CD4-positive, alpha-beta T cell (primary cell): ENCODE measurements at regions not wholly inside any gene's neighbourhood (a gene's known extent, or its start where the extent isn't known, plus 50 kb on each side); places are given as distances from the start of the nearest gene placed in this dataset.
"Not testable (repeated sequence)": the region's sequence is repeated elsewhere in the genome, so short reads cannot be mapped to it uniquely, and the experiment has no call there.

Experiments used
- ATAC-seq: fragments of 200-7000 bp; cut with Tn5 transposase; one replicate; pipeline ENCODE4 v1.10.0; 2022; ENCODE audit warnings: mild to moderate bottlenecking; ENCODE audit not compliant: poor library complexity
- CTCF ChIA-PET: fragments of 350-600 bp; sonication (Branson Sonifier 250); formaldehyde crosslinking; loops from one replicate; lab custom pipeline; 2021; ENCODE audit warnings: antibody characterized with exemption, inconsistent platforms; lab: Charles Lee
- POLR2A ChIA-PET: fragments of 350-600 bp; sonication (Branson Sonifier 250); formaldehyde crosslinking; loops from one replicate; lab custom pipeline; 2021; ENCODE audit warnings: antibody characterized with exemption, inconsistent platforms; lab: Charles Lee
- DNase-seq, 14 experiments: peaks; one replicate each; pipeline ENCODE4 v3.0.0-alpha.2; 2013 to 2020; ENCODE audit warnings: mixed read lengths in 2 of 14
- H3K27ac ChIP-seq, 2 donors: one replicate each; pipeline versions ENCODE4 v1.5.1 to v1.7.0; 2013; ENCODE audit warnings: low read length in 2 of 2, low read depth in 1 of 2, mild to moderate bottlenecking in 1 of 2
- H3K27me3 ChIP-seq, 2 experiments: 1 replicate in 1 of 2; 2 replicates in 1 of 2; pipeline versions ENCODE4 v1.6.1 to v1.7.0; 2013; ENCODE audit warnings: low read length in 2 of 2, control low read depth in 1 of 2, mild to moderate bottlenecking in 1 of 2, moderate library complexity in 1 of 2; ENCODE audit not compliant: insufficient read depth in 2 of 2, control insufficient read depth in 1 of 2
- H3K36me3 ChIP-seq: one replicate; pipeline ENCODE4 v1.6.1; 2013; ENCODE audit warnings: low read length, control low read depth; ENCODE audit not compliant: insufficient read depth
- H3K4me1 ChIP-seq: one replicate; pipeline ENCODE4 v1.6.1; 2013; ENCODE audit warnings: low read length, control low read depth; ENCODE audit not compliant: insufficient read depth
- H3K4me3 ChIP-seq: one replicate; pipeline ENCODE4 v1.5.1; 2013; ENCODE audit warnings: mild to moderate bottlenecking, low read length, moderate library complexity
- H3K9me3 ChIP-seq, 2 experiments: 1 replicate in 1 of 2; 2 replicates in 1 of 2; pipeline versions ENCODE4 v1.6.1 to v1.7.0; 2013; ENCODE audit warnings: low read length in 2 of 2, mild to moderate bottlenecking in 2 of 2, control low read depth in 1 of 2, moderate library complexity in 1 of 2; ENCODE audit not compliant: control insufficient read depth in 1 of 2, insufficient read depth in 1 of 2
- H3K27ac Mint-ChIP-seq: one replicate; pipeline ENCODE4 v1.8.0; 2020; ENCODE audit warnings: mixed read lengths
- H3K27me3 Mint-ChIP-seq: one replicate; pipeline ENCODE4 v1.8.0; 2021; ENCODE audit warnings: mixed read lengths
- H3K36me3 Mint-ChIP-seq: one replicate; pipeline ENCODE4 v1.8.0; 2021; ENCODE audit warnings: low read depth, mixed read lengths
- H3K4me1 Mint-ChIP-seq: one replicate; pipeline ENCODE4 v1.8.0; 2021; ENCODE audit warnings: low read depth, mixed read lengths
- H3K4me3 Mint-ChIP-seq: one replicate; pipeline ENCODE4 v1.8.0; 2020; ENCODE audit warnings: mild to moderate bottlenecking, mixed read lengths
- H3K9me3 Mint-ChIP-seq: one replicate; pipeline ENCODE4 v1.8.0; 2020; ENCODE audit warnings: mixed read lengths
- CTCF ChIP-seq: fragments of 200-600 bp; IDR thresholded peaks from one replicate; pipeline ENCODE4 v1.8.0; 2022; ENCODE audit warnings: antibody characterized with exemption, mild to moderate bottlenecking
- intact Hi-C, 2 experiments: fragments of 100-400 bp; cut with DNase I in 1 of 2; cut with micrococcal nuclease in 1 of 2; formaldehyde crosslinking; loops; one replicate each; pipeline versions ENCODE4 v1.15.1 to v1.9.0; 2023 to 2025; cut with DNase I, micrococcal nuclease

DNA sequence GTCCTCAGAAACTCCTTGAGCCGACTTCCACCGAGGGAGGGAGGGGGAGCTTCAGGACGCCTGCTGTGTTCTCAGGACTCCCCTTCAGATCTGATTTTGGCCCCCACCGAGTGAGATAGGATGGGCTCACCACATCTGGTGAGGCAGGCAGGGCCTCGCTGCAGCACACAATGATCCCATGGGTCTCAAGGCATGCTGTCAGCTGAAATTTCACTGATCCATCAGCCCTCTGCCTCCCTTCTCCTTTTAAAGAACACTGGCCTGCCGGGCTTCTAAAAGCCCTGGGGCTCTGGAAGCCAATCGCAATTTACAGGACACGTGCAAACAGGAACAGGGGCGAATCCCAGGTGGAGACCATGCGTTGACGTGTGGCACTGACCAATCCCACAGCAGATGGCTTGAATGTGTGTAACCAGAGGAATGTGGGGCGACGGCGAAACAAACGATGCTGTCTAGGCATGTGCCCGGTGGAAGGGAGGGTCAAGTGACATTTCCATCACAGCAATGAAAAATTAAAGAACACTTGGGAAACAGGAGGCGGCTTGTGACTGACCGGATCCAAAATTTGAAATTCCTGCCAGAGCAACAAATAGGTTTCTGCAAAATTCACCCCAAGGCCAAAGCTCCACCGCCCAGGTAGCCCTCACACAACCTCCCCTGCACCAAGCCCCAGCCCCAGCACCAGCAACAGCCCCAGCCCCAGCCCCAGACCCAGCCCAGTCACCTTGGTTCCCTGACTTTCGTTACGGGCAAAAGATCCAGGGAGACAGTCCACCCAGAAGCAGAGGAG lies 167.1 kb upstream of the ZNF337 start:
- no peaks in the 10 kb centered on the region for H3K36me3 Mint-ChIP-seq
- DNase-seq = peak in 1 of 14 experiments; percentile 15
- H3K4me3 ChIP-seq = peak overlapping the region; percentile 45
- peaks cover 65% of the 10 kb centered on the region for H3K4me1 ChIP-seq
- H3K27ac ChIP-seq = no peak overlapping the region
- no peaks in the 10 kb centered on the region for H3K9me3 Mint-ChIP-seq
- ChIA-PET POLR2A (no interaction called here), CTCF (no interaction called here)
- H3K9me3 ChIP-seq = peaks cover 0 to 27% of the 10 kb centered on the region in 2 experiments
- peaks cover 97% of the 10 kb centered on the region for H3K27me3 Mint-ChIP-seq
- intact Hi-C loops = no loop called here
- no peak for TF ChIP-seq CTCF
- peak overlapping the region; percentile 78 for H3K4me3 Mint-ChIP-seq
- ATAC-seq = no peak
- peaks cover 63% of the 10 kb centered on the region for H3K4me1 Mint-ChIP-seq
- H3K27ac Mint-ChIP-seq = no peak overlapping the region
- H3K36me3 ChIP-seq = no peaks in the 10 kb centered on the region
- H3K27me3 ChIP-seq = peaks cover 49 to 56% of the 10 kb centered on the region in 2 experiments

- peak; percentile 57 to 89 (median 72) for DNase-seq
- H3K27ac Mint-ChIP-seq, intact Hi-C loops, ATAC-seq, H3K36me3 Mint-ChIP-seq, POLR2A ChIA-PET, H3K9me3 Mint-ChIP-seq, CTCF ChIA-PET, H3K36me3 ChIP-seq, H3K27ac ChIP-seq: not testable (repeated sequence)
- Histone ChIP-seq H3K4me1 (peaks cover 65% of the 10 kb centered on the region), H3K4me3 (peak overlapping the region; percentile 45), H3K27me3 (peaks cover 56 to 63% of the 10 kb centered on the region in 2 experiments), H3K9me3 (peaks cover 0 to 23% of the 10 kb centered on the region in 2 experiments)
- Mint-ChIP-seq H3K27me3 (peaks cover 96% of the 10 kb centered on the region), H3K4me3 (peak overlapping the region; percentile 78), H3K4me1 (peaks cover 64% of the 10 kb centered on the region)
Measured at GRCh38 chr20:25862967-25863530, 166.4 kb upstream of the ZNF337 start.

- DNase-seq = peak in 1 of 14 experiments; percentile 16
- ChIA-PET CTCF (no interaction called here), POLR2A (no interaction called here)
- peaks cover 67 to 68% of the 10 kb centered on the region in 2 experiments for H3K27me3 ChIP-seq
- peak overlapping the region; percentile 59 for H3K4me3 Mint-ChIP-seq
- peaks cover 0 to 23% of the 10 kb centered on the region in 2 experiments for H3K9me3 ChIP-seq
- H3K4me1 ChIP-seq = peaks cover 58% of the 10 kb centered on the region
- intact Hi-C loops = no loop called here
- H3K36me3 Mint-ChIP-seq = no peaks in the 10 kb centered on the region
- H3K27ac Mint-ChIP-seq = no peak overlapping the region
- ATAC-seq = no peak
- H3K27me3 Mint-ChIP-seq = peaks cover 98% of the 10 kb centered on the region
- no peak overlapping the region for H3K4me3 ChIP-seq
- H3K27ac ChIP-seq = no peak overlapping the region
- no peaks in the 10 kb centered on the region for H3K9me3 Mint-ChIP-seq
- H3K36me3 ChIP-seq = no peaks in the 10 kb centered on the region
- H3K4me1 Mint-ChIP-seq = peaks cover 51% of the 10 kb centered on the region
- TF ChIP-seq CTCF = no peak
Measured at GRCh38 chr20:25860531-25861150, 164.0 kb upstream of the ZNF337 start.
